GM18498 (cell line): ENCODE measurements at regions not wholly inside any gene's neighbourhood (a gene's known extent, or its start where the extent isn't known, plus 50 kb on each side); places are given as distances from the start of the nearest gene placed in this dataset.

ENCODE experiments used
- ATAC-seq: cut with Tn5 transposase; IDR thresholded peaks from one replicate; pipeline ENCODE4 v1.9.1; 2021; ENCODE audit warnings: mild to moderate bottlenecking, moderate library complexity; ENCODE audit not compliant: unreplicated experiment

- no peak for ATAC-seq
Observed at GRCh38 chr2:237262838-237263771, 150.9 kb downstream of the COL6A3 start.

DNA sequence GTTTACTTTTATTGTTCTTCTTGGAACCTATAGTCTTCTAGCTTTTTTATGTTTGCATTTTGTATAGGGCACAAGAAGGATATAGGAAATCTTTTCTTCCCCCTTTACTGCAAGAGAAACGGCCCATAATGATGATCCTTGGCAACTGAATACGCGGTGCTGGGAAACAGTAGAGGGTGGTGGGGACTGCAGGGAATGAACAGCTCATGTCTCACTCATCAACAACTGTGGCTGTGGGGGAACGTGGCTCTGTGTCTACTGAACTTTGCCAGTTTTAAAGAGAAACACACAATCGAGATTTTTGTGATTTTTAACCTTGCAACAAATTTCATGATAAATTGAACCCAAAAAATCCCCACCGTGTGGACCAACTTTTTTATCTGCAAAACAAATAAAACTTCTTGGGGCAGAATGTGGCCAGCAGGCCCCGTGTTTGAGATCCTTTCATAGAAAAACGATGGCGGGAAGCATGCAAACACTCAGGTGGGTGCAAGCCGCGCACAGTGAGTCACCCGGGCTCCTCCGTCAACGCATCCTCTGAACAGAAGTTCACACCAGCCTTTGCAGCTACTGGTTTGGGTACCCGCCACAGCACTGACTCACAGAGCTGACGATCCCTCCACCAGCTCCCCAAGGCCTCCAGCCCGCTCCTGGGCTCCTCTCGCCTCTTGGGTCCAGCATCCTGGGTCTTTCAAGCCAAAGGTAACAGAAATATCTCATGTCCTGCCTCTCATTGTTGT lies 149.3 kb downstream of the COL6A3 start:
- ATAC-seq: no peak

GRCh38 chr2:237268004-237268708 lies 145.8 kb downstream of the COL6A3 start:
- ATAC-seq: no peak

DNA sequence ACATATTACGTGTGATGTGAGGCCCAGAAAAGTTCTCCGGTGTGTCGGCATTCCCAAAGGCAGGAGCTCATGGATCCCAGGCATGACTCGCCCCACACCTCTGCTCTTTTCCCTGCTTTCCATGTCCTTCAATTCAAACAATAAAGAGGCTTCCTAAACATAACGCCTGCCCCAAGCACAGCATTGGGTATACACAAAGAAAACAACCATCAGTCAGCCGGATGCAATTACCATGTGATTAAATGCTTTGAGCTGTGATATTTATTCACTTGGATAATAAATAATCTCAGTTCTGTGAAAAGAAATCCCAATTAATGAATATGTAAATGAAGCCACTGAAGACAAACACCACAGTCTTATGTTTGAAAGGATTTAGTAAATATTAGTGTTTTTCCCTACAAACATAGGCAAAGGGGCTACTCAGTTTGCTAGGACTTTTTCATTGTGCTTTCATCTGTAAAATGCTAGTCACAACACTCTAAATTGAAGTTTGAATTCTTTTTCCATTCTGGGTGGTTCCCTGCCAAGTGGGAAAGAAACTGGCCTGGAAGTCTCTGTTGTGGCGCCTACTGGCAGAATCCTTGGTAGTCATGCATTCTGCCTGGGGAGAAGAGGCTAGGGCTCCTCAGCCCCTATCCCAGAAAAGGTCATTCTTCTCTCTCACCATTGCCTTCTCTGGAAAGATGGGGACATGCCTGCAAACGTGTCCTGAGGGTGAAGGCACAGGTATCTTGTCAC lies 144.7 kb downstream of the COL6A3 start:
- ATAC-seq: no peak

DNA sequence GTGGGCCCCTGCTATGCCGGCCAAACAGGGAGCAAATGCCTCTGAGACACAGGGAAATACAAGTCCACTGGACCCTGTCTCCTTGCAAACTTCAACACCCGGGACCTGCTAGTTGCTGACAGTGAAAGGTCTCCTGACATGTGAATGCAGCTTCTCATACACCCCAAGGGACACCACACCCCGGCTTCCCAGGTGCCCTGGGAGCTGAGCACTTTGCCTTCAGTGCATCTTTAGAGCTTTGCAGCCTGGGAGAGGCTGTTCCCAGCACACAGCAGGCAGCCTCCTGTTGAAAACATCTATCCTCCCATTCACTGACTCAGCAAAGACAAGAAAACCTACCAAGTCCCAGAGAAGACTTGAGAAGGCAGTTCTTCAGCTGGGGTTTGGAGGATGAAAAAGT lies 143.4 kb downstream of the COL6A3 start:
- no peak for ATAC-seq

DNA sequence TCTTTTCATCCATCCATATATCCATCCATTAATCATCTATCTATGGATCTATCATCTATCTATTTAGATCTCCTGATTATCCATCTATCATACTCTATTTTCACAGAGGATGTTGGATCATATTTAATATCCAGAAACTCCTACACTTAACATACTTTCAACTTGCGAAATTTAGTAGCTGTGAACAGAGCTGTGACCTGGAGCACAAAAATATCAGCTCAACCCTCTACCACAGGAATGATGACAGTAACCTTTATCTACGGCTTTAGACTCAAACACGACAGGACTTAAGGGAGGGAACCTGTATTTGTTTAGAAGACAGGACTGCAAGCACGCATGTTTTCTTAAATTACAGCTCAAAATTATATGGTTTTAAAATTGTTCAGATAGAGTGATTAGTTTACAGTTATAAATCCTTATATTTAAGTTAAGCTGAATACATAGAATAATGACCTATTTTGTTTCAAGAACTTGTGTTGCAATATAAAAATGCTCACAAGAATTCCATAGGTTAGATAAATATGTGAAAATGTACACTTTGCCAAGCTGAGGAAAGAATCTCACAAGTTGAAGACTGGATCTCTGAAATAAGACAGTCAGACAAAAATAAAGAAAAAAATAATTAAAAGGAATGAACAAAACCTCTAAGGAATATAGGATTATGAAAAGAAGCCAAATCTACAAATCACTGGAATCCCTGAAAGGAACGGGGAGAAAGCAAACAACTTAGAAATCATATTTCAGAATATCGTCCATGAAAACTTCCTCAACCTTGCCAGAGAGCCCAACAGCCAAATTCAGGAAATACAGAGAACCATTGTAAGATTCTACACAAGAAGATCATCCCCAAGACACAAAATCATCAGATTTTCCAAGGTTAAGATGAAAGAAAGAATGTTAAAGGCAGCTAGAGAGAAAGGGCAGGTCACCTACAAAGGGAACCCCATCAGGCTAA lies 142.0 kb downstream of the COL6A3 start:
- ATAC-seq: no peak
